Heart right ventricle (tissue), 16 donors: ENCODE measurements at regions not wholly inside any gene's neighbourhood (a gene's known extent, or its start where the extent isn't known, plus 50 kb on each side); places are given as distances from the start of the nearest gene placed in this dataset.
"Not testable (repeated sequence)": the region's sequence is repeated elsewhere in the genome, so short reads cannot be mapped to it uniquely, and the experiment has no call there.

Experiments used
- ATAC-seq, 8 donors: fragments of 200-7000 bp; cut with Tn5 transposase; one replicate each; pipeline ENCODE4 v1.9.1; 2020; ENCODE audit warnings: mild to moderate bottlenecking in 8 of 8, moderate library complexity in 8 of 8, moderate number of reproducible peaks in 1 of 8
- DNase-seq, 2 donors: peaks; one replicate each; pipeline ENCODE4 v3.0.0-alpha.2; 2020
- H3K27ac ChIP-seq, 10 donors: fragments of 200-600 bp; sonication (generic) in 2 of 10; one replicate each; pipeline versions ENCODE4 v1.5.0 to v1.8.0; 2020 to 2022; ENCODE audit warnings: mild to moderate bottlenecking in 3 of 10
- H3K27me3 ChIP-seq, 7 donors: fragments of 200-600 bp; one replicate each; pipeline ENCODE4 v1.8.0; 2021 to 2022; ENCODE audit warnings: mild to moderate bottlenecking in 2 of 7
- H3K36me3 ChIP-seq, 9 donors: fragments of 200-600 bp; sonication (generic) in 1 of 9; one replicate each; pipeline versions ENCODE4 v1.5.0 to v1.8.0; 2020 to 2022; ENCODE audit warnings: mild to moderate bottlenecking in 2 of 9
- H3K4me1 ChIP-seq, 9 donors: fragments of 200-600 bp; sonication (generic) in 1 of 9; one replicate each; pipeline versions ENCODE4 v1.5.0 to v1.8.0; 2020 to 2022; ENCODE audit warnings: mild to moderate bottlenecking in 4 of 9
- H3K4me3 ChIP-seq, 10 donors: fragments of 200-600 bp; sonication (generic) in 2 of 10; one replicate each; pipeline versions ENCODE4 v1.5.0 to v1.8.0; 2020 to 2022; ENCODE audit warnings: mild to moderate bottlenecking in 7 of 10, moderate library complexity in 2 of 10
- H3K9me3 ChIP-seq, 11 donors: fragments of 200-600 bp in 10 of 11; sonication (generic) in 2 of 11; one replicate each; pipeline versions ENCODE4 v1.5.0 to v1.8.0; 2013 to 2022; ENCODE audit warnings: mild to moderate bottlenecking in 2 of 11, control low read depth in 1 of 11, moderate library complexity in 1 of 11
- CTCF ChIP-seq, 9 donors: fragments of 200-600 bp; sonication (generic) in 2 of 9; IDR thresholded peaks; one replicate each; pipeline versions ENCODE4 v1.5.0 to v1.8.0; 2021 to 2022; ENCODE audit warnings: antibody characterized with exemption in 9 of 9, mild to moderate bottlenecking in 5 of 9, moderate library complexity in 1 of 9
- WGBS, 2 donors: extraction: QIAGEN DNeasy Blood & Tissue Kit; methylation state at CpG; one replicate each; pipeline ENCODE4 v1.1.7; 2013; ENCODE audit warnings: inconsistent platforms in 1 of 2; 5-methylcytosine and 5-hydroxymethylcytosine counted together
- intact Hi-C, 10 donors: fragments of 100-400 bp; cut with DNase I; formaldehyde crosslinking; loops; one replicate each; pipeline versions ENCODE4 v1.11.1 to v1.14.2; 2022
- donor health status: Arrhythmogenic right ventricular cardiomyopathy.
- donor health status: ischemic (EF 13 %, LVEDD 7.1; RV severe dilation, severe dysfunction).
- donor health status: healthy with polysubstance abuse.
- donor health status: DM: no; HTN: yes; CAD: no.
- donor health status: DM: no; HTN: no; CAD: no.
- donor health status: ischemic (EF 25% LVEDD 6.9; RV normal size, moderate dysfunction).
- donor health status: ischemic (EF 25% LVEDD 5.7; RV mildly dilated, moderate dysfunction).
- donor health status: healthy.
- donor health status: DM: yes; HTN: yes; CAD: no.
- donor health status: Ischemic cardiomyopathy.
- donor health status: ischemic (EF 35%, LVEDD 5.7; RV mildly dilated, moderate dysfunction).
- donor health status: nonischemic (EF 11% LVEDD 7.7; RV severe dilation, severe dysfunction).
- donor health status: DM: yes; HTN: yes; CAD: no.
- donor health status: PGD.
- donor health status: ischemic (EF 29% LVEDD 5.4; RV normal size, mild dysfunction).
- donor health status: nonischemic (EF 23%, LVEDD 6.1; RV moderate dilation, normal function).

GRCh38 chr13:74243637-74244526 lies 109.7 kb upstream of the KLF12 start:
- WGBS, 2 donors = 93 to 96% methylated on average over 5 of the region's 5 CpGs
- Histone ChIP-seq H3K27ac (peak overlapping the region in 1 of 10 donors; percentile 64), H3K27me3 (no peaks in the 10 kb centered on the region), H3K4me3 (no peak overlapping the region), H3K4me1 (peaks cover 0 to 16% (median 0%) of the 10 kb centered on the region in 9 donors), H3K36me3 (no peaks in the 10 kb centered on the region), H3K9me3 (no peaks in the 10 kb centered on the region)
- no peak for TF ChIP-seq CTCF (IDR thresholded peaks at IDR 0.05)
- intact Hi-C loops = no loop called here
- DNase-seq (no peak), ATAC-seq (no peak)

GRCh38 chr13:74241343-74241742 lies 107.1 kb upstream of the KLF12 start:
- 86 to 88% methylated on average over 5 to 14 of the region's 19 CpGs for WGBS, 2 donors
- H3K9me3 ChIP-seq = not testable (repeated sequence)

GRCh38 chr13:74230984-74231501 lies 96.8 kb upstream of the KLF12 start:
- Histone ChIP-seq H3K4me3 (peak overlapping the region in 1 of 10 donors; percentile 10), H3K9me3 (peaks cover 0 to 8% (median 0%) of the 10 kb centered on the region in 11 donors), H3K27ac (peak overlapping the region in 1 of 10 donors; percentile 31), H3K4me1 (no peaks in the 10 kb centered on the region), H3K27me3 (no peaks in the 10 kb centered on the region), H3K36me3 (no peaks in the 10 kb centered on the region)
- no peak for ATAC-seq
- no peak for TF ChIP-seq CTCF (IDR thresholded peaks at IDR 0.05)
- intact Hi-C loops = no loop called here
- WGBS, 2 donors = 88 to 89% methylated on average over 4 of the region's 4 CpGs
- no peak for DNase-seq

More at GRCh38 chr13:74241343-74241742, 107.1 kb upstream of the KLF12 start:
- DNase-seq, H3K27ac ChIP-seq, intact Hi-C loops, H3K27me3 ChIP-seq, H3K4me3 ChIP-seq, ATAC-seq, H3K36me3 ChIP-seq: not testable (repeated sequence)
- peaks cover 0 to 12% (median 0%) of the 10 kb centered on the region in 9 donors for H3K4me1 ChIP-seq

GRCh38 chr13:74229242-74229641 lies 95.0 kb upstream of the KLF12 start:
- Histone ChIP-seq H3K27me3 (no peaks in the 10 kb centered on the region), H3K27ac (no peak overlapping the region), H3K4me1 (no peaks in the 10 kb centered on the region), H3K9me3 (peaks cover 0 to 8% (median 0%) of the 10 kb centered on the region in 11 donors), H3K4me3 (no peak overlapping the region), H3K36me3 (no peaks in the 10 kb centered on the region)
- DNase-seq (no peak), ATAC-seq (no peak)
- TF ChIP-seq CTCF (IDR thresholded peaks at IDR 0.05) = no peak
- 84 to 87% methylated on average over 4 of the region's 4 CpGs for WGBS, 2 donors
- intact Hi-C loops = no loop called here
